ENCODE measurements at regions not wholly inside any gene's neighbourhood (a gene's known extent, or its start where the extent isn't known, plus 50 kb on each side); places are given as distances from the start of the nearest gene placed in this dataset.
A peak's percentile ranks its signal among the peaks of the same experiment; 100 is the strongest.

GRCh38 chr3:16052964-16053363, 121.5 kb upstream of the GALNT15 start:
- DNase-seq (ENCODE audit: low read depth), result no peak

GRCh38 chr3:16053794-16054193, 120.7 kb upstream of the GALNT15 start:
- no peak for DNase-seq (ENCODE audit: low read depth)

GRCh38 chr3:16055606-16056211, 118.8 kb upstream of the GALNT15 start:
- DNase-seq (ENCODE audit: low read depth), result no peak

GRCh38 chr3:16056217-16056616, 118.3 kb upstream of the GALNT15 start:
- no peak for DNase-seq (ENCODE audit: low read depth)

- no peak for DNase-seq (ENCODE audit: low read depth)
Observed at GRCh38 chr3:16058521-16058920, 116.0 kb upstream of the GALNT15 start.

GRCh38 chr3:16059081-16059537, 115.4 kb upstream of the GALNT15 start:
- no peak for DNase-seq (ENCODE audit: low read depth)

GRCh38 chr3:16059711-16060357, 114.6 kb upstream of the GALNT15 start:
- no peak for DNase-seq (ENCODE audit: low read depth)

GRCh38 chr3:16060358-16060852, 114.1 kb upstream of the GALNT15 start:
- DNase-seq (ENCODE audit: low read depth), result no peak

- no peak for DNase-seq (ENCODE audit: low read depth)
Observed at GRCh38 chr3:16060945-16061344, 113.5 kb upstream of the GALNT15 start.

GRCh38 chr3:16061491-16061890, 113.0 kb upstream of the GALNT15 start:
- DNase-seq (ENCODE audit: low read depth), result no peak

GRCh38 chr3:16063603-16064002, 110.9 kb upstream of the GALNT15 start:
- DNase-seq (ENCODE audit: low read depth), result no peak

- peak; percentile 80 for DNase-seq (ENCODE audit: low read depth)
Observed at GRCh38 chr3:16064642-16065414, 109.7 kb upstream of the GALNT15 start.

GRCh38 chr3:16066545-16066944, 107.9 kb upstream of the GALNT15 start:
- no peak for DNase-seq (ENCODE audit: low read depth)

- no peak for DNase-seq (ENCODE audit: low read depth)
Observed at GRCh38 chr3:16066975-16067374, 107.5 kb upstream of the GALNT15 start.

- no peak for DNase-seq (ENCODE audit: low read depth)
Observed at GRCh38 chr3:16067837-16068471, 106.5 kb upstream of the GALNT15 start.

GRCh38 chr3:16069149-16069922, 105.1 kb upstream of the GALNT15 start:
- DNase-seq (ENCODE audit: low read depth), result no peak

- DNase-seq (ENCODE audit: low read depth), result no peak
Observed at GRCh38 chr3:16070707-16071106, 103.8 kb upstream of the GALNT15 start.

- DNase-seq (ENCODE audit: low read depth), result no peak
Observed at GRCh38 chr3:16071206-16071605, 103.3 kb upstream of the GALNT15 start.

- DNase-seq (ENCODE audit: low read depth), result no peak
Observed at GRCh38 chr3:16072420-16073110, 101.9 kb upstream of the GALNT15 start.

GRCh38 chr3:16073203-16073602, 101.3 kb upstream of the GALNT15 start:
- DNase-seq (ENCODE audit: low read depth), result no peak
